SK-N-SH (cell line): ENCODE measurements at regions not wholly inside any gene's neighbourhood (a gene's known extent, or its start where the extent isn't known, plus 50 kb on each side); places are given as distances from the start of the nearest gene placed in this dataset.

Experiments used
- CTCF ChIA-PET: fragments of 300-600, 350-600 bp; formaldehyde crosslinking; extraction: SDS; loops from one replicate; lab custom pipeline; 2021; lab: Yijun Ruan, JAX
- POLR2A ChIA-PET: fragments of 350-600 bp; sonication (Branson Sonifier 250); formaldehyde crosslinking; extraction: SDS; loops from one replicate; lab custom pipeline; 2020; ENCODE audit warnings: antibody characterized with exemption, inconsistent platforms; lab: Yijun Ruan, JAX
- DNase-seq: peaks from one replicate; pipeline ENCODE4 v3.0.0; 2012
- H2AFZ ChIP-seq: fragments of 200-600 bp; sonication (generic); 2 replicates; pipeline ENCODE4 v1.8.1; 2016; ENCODE audit warnings: antibody characterized with exemption, mild to moderate bottlenecking, low read depth
- H3F3A ChIP-seq: fragments of 200-600 bp; sonication (generic); replicated peaks from 2 replicates; pipeline ENCODE3; 2016; ENCODE audit warnings: antibody characterized with exemption, mild to moderate bottlenecking; ENCODE audit not compliant: insufficient read depth
- H3K27ac ChIP-seq, 2 experiments: fragments of 200-500 bp in 1 of 2; fragments of 200-600 bp in 1 of 2; sonication (Bioruptor generic) in 1 of 2; sonication (generic), shearing (Covaris generic) in 1 of 2; 2 replicates each; pipeline versions ENCODE4 v1.5.1 to v1.6.1; 2014 to 2016; ENCODE audit warnings: low read depth in 2 of 2, inconsistent platforms in 1 of 2, low read length in 1 of 2, mild to moderate bottlenecking in 1 of 2, mixed read lengths in 1 of 2
- H3K27me3 ChIP-seq: fragments of 200-600 bp; sonication (generic), shearing (Covaris generic); 2 replicates; pipeline ENCODE4 v1.6.1; 2016; ENCODE audit warnings: mixed run types; ENCODE audit not compliant: insufficient read depth
- H3K36me3 ChIP-seq, 2 experiments: fragments of 200-500 bp in 1 of 2; fragments of 200-600 bp in 1 of 2; sonication (Bioruptor generic) in 1 of 2; sonication (generic) in 1 of 2; replicated peaks in 1 of 2; 2 replicates each; pipeline versions ENCODE3 to v1.5.1; 2014 to 2016; ENCODE audit warnings: low read length in 1 of 2, mild to moderate bottlenecking in 1 of 2; ENCODE audit not compliant: insufficient read depth in 2 of 2, control insufficient read depth in 1 of 2
- H3K4me1 ChIP-seq, 2 experiments: fragments of 200-500 bp in 1 of 2; fragments of 200-600 bp in 1 of 2; sonication (Bioruptor generic) in 1 of 2; sonication (generic), shearing (Covaris generic) in 1 of 2; 2 replicates each; pipeline versions ENCODE4 v1.5.1 to v1.6.1; 2014 to 2016; ENCODE audit warnings: low read depth in 1 of 2, low read length in 1 of 2, mixed run types in 1 of 2; ENCODE audit not compliant: insufficient read depth in 2 of 2, control insufficient read depth in 1 of 2
- H3K4me2 ChIP-seq: fragments of 200-600 bp; sonication (generic), shearing (Covaris generic); 2 replicates; pipeline ENCODE4 v1.6.1; 2017; ENCODE audit warnings: mixed run types
- H3K4me3 ChIP-seq, 2 experiments: fragments of 200-500 bp in 1 of 2; fragments of 200-600 bp in 1 of 2; sonication (Bioruptor generic) in 1 of 2; sonication (generic), shearing (Covaris generic) in 1 of 2; 2 replicates each; pipeline versions ENCODE4 v1.5.1 to v1.8.1; 2014 to 2016; ENCODE audit warnings: low read depth in 2 of 2, inconsistent platforms in 1 of 2, low read length in 1 of 2, mild to moderate bottlenecking in 1 of 2, mixed read lengths in 1 of 2, moderate library complexity in 1 of 2
- H3K79me2 ChIP-seq: fragments of 200-600 bp; sonication (generic); 2 replicates; pipeline ENCODE4 v1.8.1; 2017; ENCODE audit warnings: mild to moderate bottlenecking; ENCODE audit not compliant: insufficient read depth
- H3K9ac ChIP-seq: fragments of 200-600 bp; sonication (generic); 2 replicates; pipeline ENCODE4 v1.6.1; 2017; ENCODE audit warnings: mixed run types
- H3K9me2 ChIP-seq: fragments of 200-600 bp; sonication (generic); 2 replicates; pipeline ENCODE4 v1.6.1; 2017; ENCODE audit warnings: mixed run types
- H3K9me3 ChIP-seq: fragments of 200-600 bp; sonication (generic); 2 replicates; pipeline ENCODE4 v1.6.1; 2017; ENCODE audit warnings: mixed run types, mild to moderate bottlenecking, moderate library complexity
- H4K20me1 ChIP-seq: fragments of 200-600 bp; sonication (generic); 2 replicates; pipeline ENCODE4 v1.6.1; 2017; ENCODE audit warnings: mild to moderate bottlenecking, mixed run types; ENCODE audit not compliant: insufficient read depth
- CTCF ChIP-seq: fragments of 200-600 bp; sonication (generic); IDR thresholded peaks from 2 replicates; pipeline ENCODE4 v1.6.1; 2017; ENCODE audit warnings: antibody characterized with exemption, mild to moderate bottlenecking, moderate library complexity
- ELF1 ChIP-seq: IDR thresholded peaks from 2 replicates; pipeline ENCODE4 v1.4.0; 2012
- EP300 ChIP-seq, 2 experiments: IDR thresholded peaks; 2 replicates each; pipeline versions ENCODE4 v1.4.0 to v1.6.1; 2012; ENCODE audit warnings: borderline replicate concordance in 1 of 2, low read depth in 1 of 2, low read length in 1 of 2
- FOSL2 ChIP-seq: IDR thresholded peaks from 2 replicates; pipeline ENCODE4 v1.4.0; 2012; ENCODE audit warnings: low read depth, mild to moderate bottlenecking, moderate library complexity, borderline replicate concordance
- FOXM1 ChIP-seq: IDR thresholded peaks from 2 replicates; pipeline ENCODE4 v1.4.0; 2012; ENCODE audit warnings: low read depth, mild to moderate bottlenecking
- GABPA ChIP-seq: IDR thresholded peaks from 2 replicates; pipeline ENCODE4 v1.4.0; 2012; ENCODE audit warnings: low read depth, mild to moderate bottlenecking
- GATA2 ChIP-seq: sonication (generic); formaldehyde crosslinking; IDR thresholded peaks from 2 replicates; pipeline ENCODE4 v1.5.0; 2020; ENCODE audit warnings: mild to moderate bottlenecking, missing genetic modification reagents
- NFIC ChIP-seq: IDR thresholded peaks from 2 replicates; pipeline ENCODE4 v1.4.0; 2012; ENCODE audit warnings: borderline replicate concordance
- NRF1 ChIP-seq: IDR thresholded peaks from 2 replicates; pipeline ENCODE4 v1.6.1; 2012; ENCODE audit warnings: low read depth, mild to moderate bottlenecking, low read length
- RAD21 ChIP-seq: IDR thresholded peaks from 2 replicates; pipeline ENCODE4 v1.6.1; 2012; ENCODE audit warnings: mild to moderate bottlenecking, low read length
- RCOR1 ChIP-seq: fragments of 150-350 bp; IDR thresholded peaks from 2 replicates; pipeline ENCODE4 v1.6.1; 2017; ENCODE audit warnings: antibody characterized with exemption, low read length
- RFX5 ChIP-seq: IDR thresholded peaks from 2 replicates; pipeline ENCODE4 v1.6.1; 2012; ENCODE audit warnings: mild to moderate bottlenecking, improper control_type of control experiment, low read length
- SIN3A ChIP-seq: IDR thresholded peaks from 2 replicates; pipeline ENCODE4 v1.6.1; 2012; ENCODE audit warnings: low read depth, mild to moderate bottlenecking, low read length, moderate library complexity, borderline replicate concordance
- SMC3 ChIP-seq: IDR thresholded peaks from 2 replicates; pipeline ENCODE4 v1.6.1; 2012; ENCODE audit warnings: low read depth, low read length, improper control_type of control experiment
- TAF1 ChIP-seq: IDR thresholded peaks from 2 replicates; pipeline ENCODE4 v1.6.1; 2012; ENCODE audit warnings: low read depth, mild to moderate bottlenecking, low read length, moderate library complexity, borderline replicate concordance
- WGBS: methylation state at CpG from one replicate; pipeline ENCODE4 v1.1.6; 2017; ENCODE audit warnings: low lambda C conversion rate; 5-methylcytosine and 5-hydroxymethylcytosine counted together
- TF ChIP-seq, protein P1 (sequence below): IDR thresholded peaks from 2 replicates; pipeline ENCODE4 v1.4.0; 2012; ENCODE audit warnings: low read depth, borderline replicate concordance
- TF ChIP-seq, protein P2 (sequence below): IDR thresholded peaks from 2 replicates; pipeline ENCODE4; 2012
- TF ChIP-seq, protein P3 (sequence below): IDR thresholded peaks from 2 replicates; pipeline ENCODE4 v1.4.0; 2012; ENCODE audit warnings: low read depth, borderline replicate concordance

- H3K4me3 ChIP-seq, result no peak overlapping the region
- WGBS, result 88% methylated on average over 7 of the region's 7 CpGs
- no peaks in the 10 kb centered on the region for H3K27me3 ChIP-seq
- no peak overlapping the region for H3K27ac ChIP-seq
- no peaks in the 10 kb centered on the region for H3K79me2 ChIP-seq
- H3K36me3 ChIP-seq, result no peaks in the 10 kb centered on the region
- no peak for DNase-seq
- ChIA-PET POLR2A (no interaction called here), CTCF (interaction anchor here (0.7 to 1.4 kb wide), 3 partner anchors 26 to 37 kb away, joined by 3 to 4 read pairs (median 4); no protein-coding TSS in a partner anchor)
- H4K20me1 ChIP-seq, result no peaks in the 10 kb centered on the region
- H3K9me2 ChIP-seq, result no peaks in the 10 kb centered on the region
- no peak overlapping the region for H2AFZ ChIP-seq
- H3K4me2 ChIP-seq, result no peak overlapping the region
- no peak overlapping the region for H3K9ac ChIP-seq
- H3K4me1 ChIP-seq, result no peaks in the 10 kb centered on the region
- no peak for TF ChIP-seq NRF1
- TF ChIP-seq FOXM1, result no peak
- TF ChIP-seq RCOR1, result no peak
- TF ChIP-seq SIN3A, result no peak
- TF ChIP-seq, protein P1, sequence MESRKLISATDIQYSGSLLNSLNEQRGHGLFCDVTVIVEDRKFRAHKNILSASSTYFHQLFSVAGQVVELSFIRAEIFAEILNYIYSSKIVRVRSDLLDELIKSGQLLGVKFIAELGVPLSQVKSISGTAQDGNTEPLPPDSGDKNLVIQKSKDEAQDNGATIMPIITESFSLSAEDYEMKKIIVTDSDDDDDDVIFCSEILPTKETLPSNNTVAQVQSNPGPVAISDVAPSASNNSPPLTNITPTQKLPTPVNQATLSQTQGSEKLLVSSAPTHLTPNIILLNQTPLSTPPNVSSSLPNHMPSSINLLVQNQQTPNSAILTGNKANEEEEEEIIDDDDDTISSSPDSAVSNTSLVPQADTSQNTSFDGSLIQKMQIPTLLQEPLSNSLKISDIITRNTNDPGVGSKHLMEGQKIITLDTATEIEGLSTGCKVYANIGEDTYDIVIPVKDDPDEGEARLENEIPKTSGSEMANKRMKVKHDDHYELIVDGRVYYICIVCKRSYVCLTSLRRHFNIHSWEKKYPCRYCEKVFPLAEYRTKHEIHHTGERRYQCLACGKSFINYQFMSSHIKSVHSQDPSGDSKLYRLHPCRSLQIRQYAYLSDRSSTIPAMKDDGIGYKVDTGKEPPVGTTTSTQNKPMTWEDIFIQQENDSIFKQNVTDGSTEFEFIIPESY, result no peak
- TF ChIP-seq NFIC, result no peak
- TF ChIP-seq SMC3, result no peak
- TF ChIP-seq GABPA, result no peak
- no peaks in the 10 kb centered on the region for H3K9me3 ChIP-seq
- H3F3A ChIP-seq, result no peaks in the 10 kb centered on the region
Observed at GRCh38 chr2:47297767-47298425, 71.2 kb upstream of the EPCAM start.

- no peaks in the 10 kb centered on the region for H3K79me2 ChIP-seq
- no peaks in the 10 kb centered on the region for H3F3A ChIP-seq
- ChIA-PET CTCF (interaction anchor here (0.9 to 1.4 kb wide), 7 partner anchors 17 to 313 kb away, joined by 3 to 6 read pairs (median 4); no protein-coding TSS in a partner anchor), POLR2A (no interaction called here)
- no peaks in the 10 kb centered on the region for H3K27me3 ChIP-seq
- H3K4me3 ChIP-seq, result no peak overlapping the region
- H3K36me3 ChIP-seq, result no peaks in the 10 kb centered on the region
- H3K27ac ChIP-seq, result no peak overlapping the region
- no peak for DNase-seq
- no peaks in the 10 kb centered on the region for H3K9me3 ChIP-seq
- no peaks in the 10 kb centered on the region for H3K4me1 ChIP-seq
- H3K9ac ChIP-seq, result no peak overlapping the region
- TF ChIP-seq GATA2 (CRISPR knock-in tag) (no peak), RFX5 (no peak), TAF1 (no peak), NFIC (no peak), ELF1 (no peak), RAD21 (no peak), FOSL2 (no peak), SMC3 (no peak), CTCF (no peak), SIN3A (no peak), EP300 (IDR thresholded peaks at IDR 0.05; ENCODE audit: borderline replicate concordance in 1 of 2, low read depth in 1 of 2, low read length in 1 of 2) (no peak)
- TF ChIP-seq, protein P2, sequence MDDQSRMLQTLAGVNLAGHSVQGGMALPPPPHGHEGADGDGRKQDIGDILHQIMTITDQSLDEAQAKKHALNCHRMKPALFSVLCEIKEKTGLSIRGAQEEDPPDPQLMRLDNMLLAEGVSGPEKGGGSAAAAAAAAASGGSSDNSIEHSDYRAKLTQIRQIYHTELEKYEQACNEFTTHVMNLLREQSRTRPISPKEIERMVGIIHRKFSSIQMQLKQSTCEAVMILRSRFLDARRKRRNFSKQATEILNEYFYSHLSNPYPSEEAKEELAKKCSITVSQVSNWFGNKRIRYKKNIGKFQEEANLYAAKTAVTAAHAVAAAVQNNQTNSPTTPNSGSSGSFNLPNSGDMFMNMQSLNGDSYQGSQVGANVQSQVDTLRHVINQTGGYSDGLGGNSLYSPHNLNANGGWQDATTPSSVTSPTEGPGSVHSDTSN, result no peak
- TF ChIP-seq, protein P3, sequence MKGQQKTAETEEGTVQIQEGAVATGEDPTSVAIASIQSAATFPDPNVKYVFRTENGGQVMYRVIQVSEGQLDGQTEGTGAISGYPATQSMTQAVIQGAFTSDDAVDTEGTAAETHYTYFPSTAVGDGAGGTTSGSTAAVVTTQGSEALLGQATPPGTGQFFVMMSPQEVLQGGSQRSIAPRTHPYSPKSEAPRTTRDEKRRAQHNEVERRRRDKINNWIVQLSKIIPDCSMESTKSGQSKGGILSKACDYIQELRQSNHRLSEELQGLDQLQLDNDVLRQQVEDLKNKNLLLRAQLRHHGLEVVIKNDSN, result no peak
- no peaks in the 10 kb centered on the region for H3K9me2 ChIP-seq
- 93% methylated on average over 5 of the region's 5 CpGs for WGBS
- no peak overlapping the region for H2AFZ ChIP-seq
- H4K20me1 ChIP-seq, result no peaks in the 10 kb centered on the region
- no peak overlapping the region for H3K4me2 ChIP-seq
Observed at GRCh38 chr2:47295981-47296635, 73.0 kb upstream of the EPCAM start.
